WTC11 (cell line): ENCODE measurements at regions not wholly inside any gene's neighbourhood (a gene's known extent, or its start where the extent isn't known, plus 50 kb on each side); places are given as distances from the start of the nearest gene placed in this dataset.

Experiments used
- ATAC-seq: fragments of 200-7000 bp; cut with Tn5 transposase; 2 replicates; pipeline ENCODE4 v1.10.0; 2021; ENCODE audit warnings: mild to moderate bottlenecking, moderate library complexity
- CTCF ChIA-PET: fragments of 300-600 bp; sonication (Branson Sonifier 250); formaldehyde crosslinking; loops from one replicate; lab custom pipeline; 2021; ENCODE audit warnings: antibody characterized with exemption; lab: Charles Lee
- POLR2A ChIA-PET: fragments of 350-600 bp; sonication (Branson Sonifier 250); formaldehyde crosslinking; loops from one replicate; lab custom pipeline; 2021; ENCODE audit warnings: antibody characterized with exemption; lab: Charles Lee
- DNase-seq: peaks from one replicate; pipeline ENCODE4 v3.0.0; 2021; ENCODE audit warnings: low spot score
- H3K27ac Mint-ChIP-seq: 2 replicates; pipeline ENCODE4 v1.8.0; 2021; ENCODE audit warnings: mixed read lengths
- H3K27me3 Mint-ChIP-seq: 2 replicates; pipeline ENCODE4 v1.8.0; 2021; ENCODE audit warnings: low read depth, mild to moderate bottlenecking, moderate library complexity, mixed read lengths
- H3K36me3 Mint-ChIP-seq: 2 replicates; pipeline ENCODE4 v1.8.0; 2021; ENCODE audit warnings: mixed read lengths
- H3K4me1 Mint-ChIP-seq: 2 replicates; pipeline ENCODE4 v1.8.0; 2022; ENCODE audit warnings: mixed read lengths
- H3K4me3 Mint-ChIP-seq: 2 replicates; pipeline ENCODE4 v1.8.0; 2021; ENCODE audit warnings: mild to moderate bottlenecking, moderate library complexity, mixed read lengths
- H3K9me3 Mint-ChIP-seq: 2 replicates; pipeline ENCODE4 v1.8.0; 2021; ENCODE audit warnings: mixed read lengths
- FOXJ3 ChIP-seq: sonication (generic); formaldehyde crosslinking; IDR thresholded peaks from 2 replicates; pipeline ENCODE4 v1.9.0; 2021; ENCODE audit warnings: missing genetic modification reagents, mild to moderate bottlenecking, borderline replicate concordance
- FOXP4 ChIP-seq: sonication (generic); formaldehyde crosslinking; IDR thresholded peaks from 2 replicates; pipeline ENCODE4 v1.8.0; 2022; ENCODE audit warnings: mild to moderate bottlenecking, missing genetic modification reagents
- GABPB1 ChIP-seq: sonication (generic); formaldehyde crosslinking; IDR thresholded peaks from 2 replicates; pipeline ENCODE4 v1.8.1; 2023; ENCODE audit warnings: mild to moderate bottlenecking, missing genetic modification reagents
- GRHL2 ChIP-seq: fragments of 250-450 bp; sonication (Bioruptor Pico); IDR thresholded peaks from 2 replicates; pipeline ENCODE4 v1.8.0; 2022; ENCODE audit warnings: mild to moderate bottlenecking, moderate library complexity; ENCODE audit not compliant: insufficient replicate concordance, severe bottlenecking
- MXD4 ChIP-seq: fragments of 250-450 bp; sonication (Bioruptor Pico); IDR thresholded peaks from 2 replicates; pipeline ENCODE4 v1.8.0; 2021; ENCODE audit warnings: mild to moderate bottlenecking, moderate library complexity, borderline replicate concordance
- NR2C2 ChIP-seq: sonication (generic); formaldehyde crosslinking; IDR thresholded peaks from 2 replicates; pipeline ENCODE4 v1.8.0; 2022; ENCODE audit warnings: mild to moderate bottlenecking, missing genetic modification reagents
- TCF7 ChIP-seq: sonication (generic); formaldehyde crosslinking; IDR thresholded peaks from 2 replicates; pipeline ENCODE4 v1.8.0; 2022; ENCODE audit warnings: mild to moderate bottlenecking, low read depth, missing genetic modification reagents, moderate library complexity
- ZBTB43 ChIP-seq: sonication (generic); formaldehyde crosslinking; IDR thresholded peaks from 2 replicates; pipeline ENCODE4 v1.8.1; 2023; ENCODE audit warnings: mild to moderate bottlenecking, missing genetic modification reagents
- ZMAT4 ChIP-seq: fragments of 250-450 bp; sonication (Bioruptor Pico); IDR thresholded peaks from 2 replicates; pipeline ENCODE4 v1.9.0; 2021; ENCODE audit warnings: mild to moderate bottlenecking
- ZNF138 ChIP-seq: sonication (generic); formaldehyde crosslinking; conservative IDR thresholded peaks from 2 replicates; pipeline ENCODE4 v1.8.1; 2022; ENCODE audit warnings: mild to moderate bottlenecking, moderate library complexity, missing genetic modification reagents
- ZNF232 ChIP-seq: sonication (generic); formaldehyde crosslinking; IDR thresholded peaks from 2 replicates; pipeline ENCODE4 v1.8.0; 2022; ENCODE audit warnings: mild to moderate bottlenecking, missing genetic modification reagents
- ZNF281 ChIP-seq: sonication (generic); formaldehyde crosslinking; IDR thresholded peaks from 2 replicates; pipeline ENCODE4 v1.8.0; 2023; ENCODE audit warnings: mild to moderate bottlenecking, missing genetic modification reagents
- ZNF317 ChIP-seq: sonication (generic); formaldehyde crosslinking; IDR thresholded peaks from 2 replicates; pipeline ENCODE4 v1.8.1; 2023; ENCODE audit warnings: low read depth, mild to moderate bottlenecking, moderate library complexity, missing genetic modification reagents, borderline replicate concordance

GRCh38 chr12:103177639-103178255, 220.3 kb downstream of the ASCL1 start (continued):
- no peak for TF ChIP-seq ZNF281 (CRISPR knock-in tag)

- TF ChIP-seq ZMAT4 (CRISPR knock-in tag) (no peak), FOXJ3 (CRISPR knock-in tag) (no peak), ZNF138 (CRISPR knock-in tag) (no peak), GRHL2 (CRISPR knock-in tag) (no peak), ZBTB43 (no peak), ZNF317 (no peak), TCF7 (CRISPR knock-in tag) (no peak), FOXP4 (CRISPR knock-in tag) (no peak), NR2C2 (CRISPR knock-in tag) (no peak)
Measured at GRCh38 chr12:103178366-103179080, 221.0 kb downstream of the ASCL1 start.

GRCh38 chr12:103181366-103182152, 224.1 kb downstream of the ASCL1 start:
- no peak for TF ChIP-seq GRHL2 (CRISPR knock-in tag)
- no peak for TF ChIP-seq GABPB1 (CRISPR knock-in tag)
- no peak for TF ChIP-seq ZNF232
- no peak for TF ChIP-seq MXD4 (CRISPR knock-in tag)
- peaks cover 2% of the 10 kb centered on the region; the same call in 1 of the 2 replicates for H3K4me1 Mint-ChIP-seq
- no peak overlapping the region for H3K27ac Mint-ChIP-seq
- no peaks in the 10 kb centered on the region for H3K36me3 Mint-ChIP-seq
- peaks cover 7% of the 10 kb centered on the region; the same call in 1 of the 2 replicates for H3K9me3 Mint-ChIP-seq
- CTCF ChIA-PET = no interaction called here
- ATAC-seq (no peak), DNase-seq (no peak)
- H3K27me3 Mint-ChIP-seq = no peaks in the 10 kb centered on the region
- H3K4me3 Mint-ChIP-seq = no peak overlapping the region
- POLR2A ChIA-PET = no interaction called here

More at GRCh38 chr12:103178366-103179080, 221.0 kb downstream of the ASCL1 start:
- no peaks in the 10 kb centered on the region for H3K27me3 Mint-ChIP-seq
- no peak for ATAC-seq
- no peak overlapping the region for H3K27ac Mint-ChIP-seq
- DNase-seq = no peak
- no peaks in the 10 kb centered on the region for H3K36me3 Mint-ChIP-seq
- H3K4me3 Mint-ChIP-seq = no peak overlapping the region
- peaks cover 2% of the 10 kb centered on the region; the same call in 1 of the 2 replicates for H3K4me1 Mint-ChIP-seq
- ChIA-PET POLR2A (no interaction called here), CTCF (no interaction called here)
- H3K9me3 Mint-ChIP-seq = no peaks in the 10 kb centered on the region
